ENCODE measurements at regions not wholly inside any gene's neighbourhood (a gene's known extent, or its start where the extent isn't known, plus 50 kb on each side); places are given as distances from the start of the nearest gene placed in this dataset.

DNA sequence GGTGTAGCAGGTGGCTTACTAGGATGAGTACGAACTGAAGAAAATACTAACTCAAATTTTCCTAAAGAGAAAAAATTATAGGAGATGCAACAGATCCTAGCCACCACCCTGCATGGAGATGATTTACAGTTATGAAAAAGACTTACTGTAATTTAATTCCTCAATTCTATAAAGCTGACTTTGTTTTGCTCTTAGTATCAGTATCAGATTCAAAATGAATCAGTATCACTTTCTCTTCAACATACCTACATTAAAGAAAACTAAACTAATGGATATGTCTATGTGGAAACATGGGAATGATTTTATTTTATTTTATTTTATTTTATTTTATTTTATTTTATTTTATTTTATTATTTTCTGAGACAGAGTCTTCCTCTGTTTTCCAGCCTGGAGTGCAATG lies 525.8 kb downstream of the NLGN4X start:
- Histone ChIP-seq H3K27me3 (replicated peaks; ENCODE audit: control insufficient read depth, insufficient read depth, low read length) (no peaks in the 10 kb centered on the region), H3K9me3 (no peaks in the 10 kb centered on the region), H3K4me3 (ENCODE audit: low read depth, low read length) (no peak overlapping the region), H3K4me1 (no peaks in the 10 kb centered on the region), H3K36me3 (ENCODE audit: control insufficient read depth, insufficient read depth, low read length) (no peaks in the 10 kb centered on the region)
- Mint-ChIP-seq H3K4me3 (ENCODE audit: unreplicated experiment) (no peak overlapping the region), H3K27me3 (ENCODE audit: insufficient read depth, unreplicated experiment) (no peaks in the 10 kb centered on the region), H3K36me3 (ENCODE audit: insufficient read depth, unreplicated experiment) (no peaks in the 10 kb centered on the region), H3K4me1 (ENCODE audit: low read depth, unreplicated experiment) (no peaks in the 10 kb centered on the region), H3K27ac (ENCODE audit: unreplicated experiment) (no peak overlapping the region), H3K9me3 (ENCODE audit: unreplicated experiment) (no peaks in the 10 kb centered on the region)
- intact Hi-C loops (cut with micrococcal nuclease; ENCODE audit: unreplicated experiment) = no loop called here
- no TSS peak for BruUV-seq (replicated peaks)
- DNase-seq = no peak
- TF ChIP-seq CTCF (IDR thresholded peaks at IDR 0.05; ENCODE audit: insufficient read depth in 1 of 2, low read depth in 1 of 2, low read length in 1 of 2, severe bottlenecking in 1 of 2, unreplicated experiment in 1 of 2) = no peak
- POLR2A ChIA-PET = no interaction called here
- CTCF ChIA-PET = no interaction called here

DNA sequence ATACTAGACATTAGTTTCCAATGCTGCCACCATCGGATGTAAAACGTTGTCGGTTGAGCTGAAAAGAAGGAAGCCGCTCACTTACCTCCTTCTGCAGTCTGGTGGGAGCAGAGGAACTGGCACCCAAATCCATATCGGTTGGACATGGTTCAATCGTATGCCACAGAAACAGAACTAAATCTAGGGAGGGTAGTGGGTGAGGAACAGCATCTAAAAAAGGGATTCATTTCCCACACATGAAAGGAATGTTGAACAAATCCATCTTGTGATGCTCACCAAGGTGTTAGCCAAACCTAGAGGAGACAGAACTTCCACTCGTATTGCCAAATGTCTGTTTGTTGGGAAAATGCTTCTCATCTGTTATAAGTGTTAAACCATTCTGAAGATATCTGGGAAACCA lies 532.7 kb downstream of the NLGN4X start:
- no peaks in the 10 kb centered on the region for H3K36me3 Mint-ChIP-seq (ENCODE audit: insufficient read depth, unreplicated experiment)
- Histone ChIP-seq H3K4me3 (ENCODE audit: low read depth, low read length) (no peak overlapping the region), H3K9me3 (no peaks in the 10 kb centered on the region), H3K36me3 (ENCODE audit: control insufficient read depth, insufficient read depth, low read length) (no peaks in the 10 kb centered on the region), H3K4me1 (no peaks in the 10 kb centered on the region), H3K27me3 (replicated peaks; ENCODE audit: control insufficient read depth, insufficient read depth, low read length) (no peaks in the 10 kb centered on the region)
- H3K4me1 Mint-ChIP-seq (ENCODE audit: low read depth, unreplicated experiment) = no peaks in the 10 kb centered on the region
- CTCF ChIA-PET = no interaction called here
- H3K27ac Mint-ChIP-seq (ENCODE audit: unreplicated experiment) = no peak overlapping the region
- no peak for TF ChIP-seq CTCF (IDR thresholded peaks at IDR 0.05; ENCODE audit: insufficient read depth in 1 of 2, low read depth in 1 of 2, low read length in 1 of 2, severe bottlenecking in 1 of 2, unreplicated experiment in 1 of 2)
- BruUV-seq (replicated peaks) = no TSS peak
- intact Hi-C loops (cut with micrococcal nuclease; ENCODE audit: unreplicated experiment) = no loop called here
- no peaks in the 10 kb centered on the region for H3K9me3 Mint-ChIP-seq (ENCODE audit: unreplicated experiment)
- no peaks in the 10 kb centered on the region for H3K27me3 Mint-ChIP-seq (ENCODE audit: insufficient read depth, unreplicated experiment)
- DNase-seq = no peak
- H3K4me3 Mint-ChIP-seq (ENCODE audit: unreplicated experiment) = no peak overlapping the region
- POLR2A ChIA-PET = no interaction called here

GRCh38 chrX:5683996-5684395 lies 544.7 kb downstream of the NLGN4X start:
- H3K4me3 ChIP-seq (ENCODE audit: low read depth, low read length) = no peak overlapping the region
- H3K27ac Mint-ChIP-seq (ENCODE audit: unreplicated experiment) = no peak overlapping the region
- H3K4me1 Mint-ChIP-seq (ENCODE audit: low read depth, unreplicated experiment) = no peaks in the 10 kb centered on the region
- no peaks in the 10 kb centered on the region for H3K27me3 ChIP-seq (replicated peaks; ENCODE audit: control insufficient read depth, insufficient read depth, low read length)
- no TSS peak for BruUV-seq (replicated peaks)
- no peaks in the 10 kb centered on the region for H3K9me3 ChIP-seq
- no peak for TF ChIP-seq CTCF (IDR thresholded peaks at IDR 0.05; ENCODE audit: insufficient read depth in 1 of 2, low read depth in 1 of 2, low read length in 1 of 2, severe bottlenecking in 1 of 2, unreplicated experiment in 1 of 2)
- POLR2A ChIA-PET = no interaction called here
- no peak for DNase-seq
- H3K4me3 Mint-ChIP-seq (ENCODE audit: unreplicated experiment) = no peak overlapping the region
- no peaks in the 10 kb centered on the region for H3K27me3 Mint-ChIP-seq (ENCODE audit: insufficient read depth, unreplicated experiment)
- H3K9me3 Mint-ChIP-seq (ENCODE audit: unreplicated experiment) = no peaks in the 10 kb centered on the region
- no peaks in the 10 kb centered on the region for H3K36me3 ChIP-seq (ENCODE audit: control insufficient read depth, insufficient read depth, low read length)
- intact Hi-C loops (cut with micrococcal nuclease; ENCODE audit: unreplicated experiment) = no loop called here
- no peaks in the 10 kb centered on the region for H3K36me3 Mint-ChIP-seq (ENCODE audit: insufficient read depth, unreplicated experiment)
- CTCF ChIA-PET = no interaction called here
- no peaks in the 10 kb centered on the region for H3K4me1 ChIP-seq
